ENCODE measurements at regions not wholly inside any gene's neighbourhood (a gene's known extent, or its start where the extent isn't known, plus 50 kb on each side); places are given as distances from the start of the nearest gene placed in this dataset.
"Not testable (repeated sequence)": the region's sequence is repeated elsewhere in the genome, so short reads cannot be mapped to it uniquely, and the experiment has no call there.

DNA sequence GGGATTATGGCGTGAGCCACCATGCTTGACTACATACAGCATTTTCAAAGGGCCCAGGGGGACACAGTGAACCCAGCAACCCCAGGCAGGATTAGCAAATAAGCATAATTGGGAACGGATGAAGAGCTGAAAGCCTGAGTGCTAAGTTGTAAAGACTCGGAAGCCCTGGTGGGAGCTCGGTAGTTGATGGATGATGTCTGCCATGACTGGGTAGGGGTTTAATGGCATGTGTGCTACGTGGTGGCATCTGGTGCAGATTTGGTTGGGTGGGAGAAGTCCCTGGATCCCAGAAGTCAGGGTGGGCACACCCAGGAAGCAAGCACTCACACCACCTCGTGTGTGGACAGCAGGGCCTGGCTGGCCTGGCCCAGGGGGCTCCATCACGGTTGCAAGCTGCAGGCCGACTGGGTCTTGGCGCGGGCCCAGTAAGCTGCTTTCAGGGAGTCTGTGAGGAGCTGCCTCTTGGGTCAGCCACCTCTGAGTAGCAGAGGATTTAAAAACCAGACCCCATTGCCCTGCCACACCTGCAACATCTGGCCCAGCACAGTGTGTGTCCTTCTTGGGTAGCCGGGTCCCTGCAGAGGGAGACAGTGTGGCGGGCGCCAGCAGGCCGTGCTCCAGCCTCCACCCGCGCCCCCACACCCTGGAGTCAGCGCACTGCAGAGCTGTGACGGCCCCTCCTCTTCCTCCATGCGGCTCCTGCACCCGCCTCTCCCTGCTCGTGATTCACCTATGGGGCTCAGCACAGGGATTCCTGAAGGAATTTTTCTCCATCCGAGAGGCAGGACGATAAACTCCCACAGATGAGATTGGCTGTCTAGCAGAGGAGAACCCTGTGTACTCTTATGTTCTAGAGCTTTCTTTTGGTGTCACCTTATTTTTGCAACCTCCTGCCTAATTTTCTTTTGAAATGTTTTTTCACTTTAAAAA, 159.2 kb downstream of the LAT start:
- not testable (repeated sequence) for H3K4me2 ChIP-seq (ENCODE audit: low read length); H3K9me3 ChIP-seq (ENCODE audit: low read length); H2AFZ ChIP-seq (ENCODE audit: low read depth, low read length); H3K27me3 ChIP-seq (ENCODE audit: insufficient read depth, low read depth, low read length); H3K9ac ChIP-seq (ENCODE audit: low read length); H3K79me2 ChIP-seq (replicated peaks; ENCODE audit: insufficient read depth, low read length); H3K9me2 ChIP-seq (ENCODE audit: insufficient read depth, low read length); H4K20me1 ChIP-seq (ENCODE audit: insufficient read depth); H3K27ac ChIP-seq (ENCODE audit: low read length); H3K4me3 ChIP-seq (ENCODE audit: low read length); H3F3A ChIP-seq (ENCODE audit: insufficient read depth, low read length, poor library complexity, severe bottlenecking); H3K36me3 ChIP-seq (ENCODE audit: insufficient read depth, low read length)

DNA sequence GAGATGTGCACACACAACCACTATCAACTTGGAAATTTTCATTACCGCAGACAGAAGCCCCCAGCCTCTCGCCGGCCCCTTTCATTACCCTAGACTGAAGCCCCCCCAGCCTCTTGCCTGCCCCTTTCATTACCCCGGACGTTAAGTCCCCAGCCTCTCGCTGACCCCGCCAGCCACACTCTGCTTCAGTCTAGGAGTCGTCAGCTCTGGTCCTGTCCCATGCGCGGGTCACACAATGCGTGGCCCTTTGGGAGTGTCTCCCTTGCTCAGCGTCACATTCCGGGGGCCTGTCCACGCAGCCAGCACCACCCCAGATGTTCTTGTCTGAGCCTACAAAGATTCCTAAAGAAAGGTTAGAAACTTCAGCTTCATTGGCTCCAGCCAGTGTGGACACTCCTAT, 157.7 kb downstream of the LAT start:
- not testable (repeated sequence) for H2AFZ ChIP-seq (ENCODE audit: low read depth, low read length); H3K4me2 ChIP-seq (ENCODE audit: low read length); H3K4me3 ChIP-seq (ENCODE audit: low read length); H3K9ac ChIP-seq (ENCODE audit: low read length); H3F3A ChIP-seq (ENCODE audit: insufficient read depth, low read length, poor library complexity, severe bottlenecking); H3K79me2 ChIP-seq (replicated peaks; ENCODE audit: insufficient read depth, low read length); H3K27ac ChIP-seq (ENCODE audit: low read length); H3K9me3 ChIP-seq (ENCODE audit: low read length); H3K27me3 ChIP-seq (ENCODE audit: insufficient read depth, low read depth, low read length); H4K20me1 ChIP-seq (ENCODE audit: insufficient read depth); H3K36me3 ChIP-seq (ENCODE audit: insufficient read depth, low read length); H3K9me2 ChIP-seq (ENCODE audit: insufficient read depth, low read length)

DNA sequence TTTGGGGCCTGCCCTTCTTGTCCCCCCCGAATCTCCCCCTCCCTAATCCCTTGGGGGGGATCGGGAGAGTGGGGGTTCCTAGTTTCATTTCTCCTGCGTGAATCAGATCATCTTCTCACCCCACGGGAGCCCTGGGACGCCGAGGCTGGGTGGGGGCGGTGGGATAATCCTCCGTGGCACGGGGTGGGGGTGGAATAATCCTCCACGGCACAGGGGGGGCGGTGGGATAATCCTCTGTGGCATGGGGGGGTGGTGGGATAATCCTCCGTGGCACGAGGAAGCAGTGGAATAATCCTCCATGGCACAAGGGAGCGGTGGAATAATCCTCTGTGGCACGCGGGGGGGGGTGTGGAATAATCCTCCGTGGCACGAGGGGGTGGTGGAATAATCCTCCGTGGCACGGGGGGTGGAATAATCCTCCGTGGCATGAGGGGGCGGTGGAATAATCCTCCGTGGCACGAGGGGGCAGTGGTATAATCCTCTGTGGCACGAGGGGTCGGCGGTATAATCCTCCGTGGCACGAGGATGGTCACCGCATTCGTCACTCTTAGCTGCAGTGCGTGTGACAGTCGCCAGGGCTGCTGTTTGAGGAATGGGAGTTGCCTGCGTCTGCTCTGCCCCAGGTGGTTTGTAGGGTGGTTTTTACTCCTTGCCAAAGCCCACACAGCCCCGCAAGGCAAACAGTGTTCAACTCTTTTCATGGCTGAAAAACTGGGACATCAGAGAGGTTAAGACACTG, 156.9 kb downstream of the LAT start:
- Histone ChIP-seq H3K9ac (ENCODE audit: low read length) (no peak overlapping the region), H3K79me2 (replicated peaks; ENCODE audit: insufficient read depth, low read length) (no peaks in the 10 kb centered on the region), H3K9me3 (ENCODE audit: low read length) (no peaks in the 10 kb centered on the region), H3K36me3 (ENCODE audit: insufficient read depth, low read length) (no peaks in the 10 kb centered on the region), H3K9me2 (ENCODE audit: insufficient read depth, low read length) (no peaks in the 10 kb centered on the region), H3F3A (ENCODE audit: insufficient read depth, low read length, poor library complexity, severe bottlenecking) (no peaks in the 10 kb centered on the region), H3K27ac (ENCODE audit: low read length) (no peak overlapping the region), H3K27me3 (ENCODE audit: insufficient read depth, low read depth, low read length) (no peaks in the 10 kb centered on the region), H3K4me2 (ENCODE audit: low read length) (no peak overlapping the region), H2AFZ (ENCODE audit: low read depth, low read length) (no peak overlapping the region), H4K20me1 (ENCODE audit: insufficient read depth) (no peaks in the 10 kb centered on the region), H3K4me3 (ENCODE audit: low read length) (no peak overlapping the region)
- TF ChIP-seq, protein P1, sequence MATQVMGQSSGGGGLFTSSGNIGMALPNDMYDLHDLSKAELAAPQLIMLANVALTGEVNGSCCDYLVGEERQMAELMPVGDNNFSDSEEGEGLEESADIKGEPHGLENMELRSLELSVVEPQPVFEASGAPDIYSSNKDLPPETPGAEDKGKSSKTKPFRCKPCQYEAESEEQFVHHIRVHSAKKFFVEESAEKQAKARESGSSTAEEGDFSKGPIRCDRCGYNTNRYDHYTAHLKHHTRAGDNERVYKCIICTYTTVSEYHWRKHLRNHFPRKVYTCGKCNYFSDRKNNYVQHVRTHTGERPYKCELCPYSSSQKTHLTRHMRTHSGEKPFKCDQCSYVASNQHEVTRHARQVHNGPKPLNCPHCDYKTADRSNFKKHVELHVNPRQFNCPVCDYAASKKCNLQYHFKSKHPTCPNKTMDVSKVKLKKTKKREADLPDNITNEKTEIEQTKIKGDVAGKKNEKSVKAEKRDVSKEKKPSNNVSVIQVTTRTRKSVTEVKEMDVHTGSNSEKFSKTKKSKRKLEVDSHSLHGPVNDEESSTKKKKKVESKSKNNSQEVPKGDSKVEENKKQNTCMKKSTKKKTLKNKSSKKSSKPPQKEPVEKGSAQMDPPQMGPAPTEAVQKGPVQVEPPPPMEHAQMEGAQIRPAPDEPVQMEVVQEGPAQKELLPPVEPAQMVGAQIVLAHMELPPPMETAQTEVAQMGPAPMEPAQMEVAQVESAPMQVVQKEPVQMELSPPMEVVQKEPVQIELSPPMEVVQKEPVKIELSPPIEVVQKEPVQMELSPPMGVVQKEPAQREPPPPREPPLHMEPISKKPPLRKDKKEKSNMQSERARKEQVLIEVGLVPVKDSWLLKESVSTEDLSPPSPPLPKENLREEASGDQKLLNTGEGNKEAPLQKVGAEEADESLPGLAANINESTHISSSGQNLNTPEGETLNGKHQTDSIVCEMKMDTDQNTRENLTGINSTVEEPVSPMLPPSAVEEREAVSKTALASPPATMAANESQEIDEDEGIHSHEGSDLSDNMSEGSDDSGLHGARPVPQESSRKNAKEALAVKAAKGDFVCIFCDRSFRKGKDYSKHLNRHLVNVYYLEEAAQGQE (IDR thresholded peaks at IDR 0.05; ENCODE audit: borderline replicate concordance), result no peak
- TF ChIP-seq EZH2 (IDR thresholded peaks at IDR 0.05; ENCODE audit: borderline replicate concordance, insufficient read depth, low read length, poor library complexity, severe bottlenecking) (no peak), TAF1 (IDR thresholded peaks at IDR 0.05; ENCODE audit: low read depth) (no peak), SMC3 (conservative IDR thresholded peaks at IDR 0.05; ENCODE audit: poor library complexity) (no peak), RAD21 (conservative IDR thresholded peaks at IDR 0.05) (no peak)

DNA sequence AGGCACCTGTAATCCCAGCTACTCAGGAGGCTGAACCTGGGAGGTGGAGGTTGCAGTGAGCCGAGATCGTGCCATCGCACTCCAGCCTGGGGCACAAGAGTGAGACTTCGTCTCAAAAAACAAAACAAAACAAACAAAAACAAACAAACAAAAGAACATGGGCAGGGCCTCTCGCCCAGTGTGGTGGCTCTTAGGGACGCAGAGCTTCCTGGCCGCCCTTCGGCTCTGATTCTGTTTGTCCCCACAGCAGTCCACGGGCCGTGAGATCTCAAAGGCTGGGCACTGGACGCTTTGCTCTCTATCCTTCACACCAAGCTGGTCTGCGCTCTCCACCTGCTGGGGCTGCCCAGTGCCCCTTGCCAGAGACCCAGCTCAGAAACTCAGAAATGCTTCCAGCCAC, 156.3 kb downstream of the LAT start:
- not testable (repeated sequence) for H3K9me3 ChIP-seq (ENCODE audit: low read length); H2AFZ ChIP-seq (ENCODE audit: low read depth, low read length); H3F3A ChIP-seq (ENCODE audit: insufficient read depth, low read length, poor library complexity, severe bottlenecking); H3K9me2 ChIP-seq (ENCODE audit: insufficient read depth, low read length); H3K36me3 ChIP-seq (ENCODE audit: insufficient read depth, low read length); H3K4me3 ChIP-seq (ENCODE audit: low read length); H4K20me1 ChIP-seq (ENCODE audit: insufficient read depth); H3K27ac ChIP-seq (ENCODE audit: low read length); H3K79me2 ChIP-seq (replicated peaks; ENCODE audit: insufficient read depth, low read length); H3K4me2 ChIP-seq (ENCODE audit: low read length); H3K27me3 ChIP-seq (ENCODE audit: insufficient read depth, low read depth, low read length); H3K9ac ChIP-seq (ENCODE audit: low read length)

DNA sequence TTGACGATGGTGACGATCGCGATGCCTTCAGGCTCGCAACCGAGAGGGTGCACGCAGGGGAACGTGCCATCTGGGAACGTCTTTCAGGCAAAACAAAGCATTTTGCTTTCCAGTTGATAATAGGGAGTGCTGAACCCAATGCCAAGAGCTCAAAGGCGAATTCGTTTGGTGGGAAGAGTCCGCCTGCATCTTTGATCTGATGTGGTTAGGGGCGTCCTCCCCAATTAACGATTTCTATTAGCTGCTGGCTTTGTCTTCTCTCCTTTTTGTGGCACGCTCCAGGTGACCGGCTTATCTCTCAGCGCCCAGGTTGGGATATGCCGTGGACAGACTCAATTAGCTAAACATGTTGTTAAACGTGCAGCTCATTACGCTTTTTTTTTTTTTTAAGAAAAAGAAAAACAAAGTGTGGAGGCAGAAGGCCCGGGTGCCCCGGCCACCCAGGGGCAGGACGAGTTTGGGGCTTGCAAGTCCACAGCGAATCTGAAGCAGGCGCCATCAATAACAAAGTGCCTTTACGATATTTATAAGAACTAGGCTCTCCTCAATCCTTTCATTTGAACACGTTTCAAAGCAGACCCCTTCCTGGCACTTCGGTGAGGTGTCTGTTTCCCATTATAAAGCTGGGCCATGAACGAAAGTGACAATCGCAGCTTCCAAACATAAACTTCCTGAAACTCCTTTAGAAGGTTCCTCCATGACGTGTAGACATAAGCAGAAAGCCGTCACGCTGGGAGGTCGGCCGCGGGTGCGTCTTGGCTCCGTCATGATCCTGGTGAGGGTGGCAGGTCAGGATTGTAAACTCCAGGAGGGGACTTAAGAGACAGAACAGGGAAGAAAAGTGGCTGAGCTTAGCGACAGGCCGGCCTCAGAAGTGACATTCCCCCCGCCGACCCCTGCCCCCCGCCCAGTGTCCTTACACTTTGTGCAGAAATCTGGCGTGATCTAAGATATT, 155.3 kb downstream of the LAT start:
- not testable (repeated sequence) for H3K4me3 ChIP-seq (ENCODE audit: low read length); H3K36me3 ChIP-seq (ENCODE audit: insufficient read depth, low read length); H3F3A ChIP-seq (ENCODE audit: insufficient read depth, low read length, poor library complexity, severe bottlenecking); H3K9me3 ChIP-seq (ENCODE audit: low read length); H3K9ac ChIP-seq (ENCODE audit: low read length); H3K27ac ChIP-seq (ENCODE audit: low read length); H3K79me2 ChIP-seq (replicated peaks; ENCODE audit: insufficient read depth, low read length); H4K20me1 ChIP-seq (ENCODE audit: insufficient read depth); H3K9me2 ChIP-seq (ENCODE audit: insufficient read depth, low read length); H3K27me3 ChIP-seq (ENCODE audit: insufficient read depth, low read depth, low read length); H3K4me2 ChIP-seq (ENCODE audit: low read length); H2AFZ ChIP-seq (ENCODE audit: low read depth, low read length)
